Natural killer cell (primary cell): ENCODE measurements at regions not wholly inside any gene's neighbourhood (a gene's known extent, or its start where the extent isn't known, plus 50 kb on each side); places are given as distances from the start of the nearest gene placed in this dataset.

Source experiments
- ATAC-seq, 3 donors: fragments of 150-1000 bp in 2 of 3; fragments of 200-7000 bp in 1 of 3; cut with Tn5 transposase; 1 replicate in 1 of 3; 2 replicates in 2 of 3; pipeline ENCODE4 v1.10.0; 2021; ENCODE audit warnings: mild to moderate bottlenecking in 2 of 3, moderate library complexity in 2 of 3
- DNase-seq, 2 donors: peaks; one replicate each; pipeline versions ENCODE4 v3.0.0 to v3.0.0-alpha.2; 2013 to 2021; ENCODE audit warnings: mixed read lengths in 1 of 2
- H3K27ac ChIP-seq: one replicate; pipeline ENCODE4 v1.5.1; 2013; ENCODE audit warnings: mild to moderate bottlenecking, low read length
- H3K27me3 ChIP-seq: one replicate; pipeline ENCODE4 v1.6.1; 2013; ENCODE audit warnings: low read length; ENCODE audit not compliant: control insufficient read depth, insufficient read depth
- H3K36me3 ChIP-seq: one replicate; pipeline ENCODE4 v1.6.1; 2013; ENCODE audit warnings: low read length; ENCODE audit not compliant: control insufficient read depth, insufficient read depth
- H3K4me1 ChIP-seq: one replicate; pipeline ENCODE4 v1.6.1; 2013; ENCODE audit warnings: low read length; ENCODE audit not compliant: control insufficient read depth, insufficient read depth
- H3K4me3 ChIP-seq: one replicate; pipeline ENCODE4 v1.5.1; 2013; ENCODE audit warnings: low read length
- H3K9me3 ChIP-seq: one replicate; pipeline ENCODE4 v1.6.1; 2013; ENCODE audit warnings: low read length; ENCODE audit not compliant: control insufficient read depth, insufficient read depth
- H3K27ac Mint-ChIP-seq, 2 donors: one replicate each; pipeline ENCODE4 v1.8.0; 2022; ENCODE audit warnings: mild to moderate bottlenecking in 2 of 2, mixed read lengths in 2 of 2, moderate library complexity in 1 of 2
- H3K27me3 Mint-ChIP-seq, 2 donors: one replicate each; pipeline ENCODE4 v1.8.0; 2022; ENCODE audit warnings: low read depth in 2 of 2, mixed read lengths in 2 of 2
- H3K36me3 Mint-ChIP-seq: one replicate; pipeline ENCODE4 v1.8.0; 2022; ENCODE audit warnings: mixed read lengths
- H3K4me1 Mint-ChIP-seq, 2 donors: one replicate each; pipeline ENCODE4 v1.8.0; 2022; ENCODE audit warnings: mixed read lengths in 2 of 2
- H3K4me3 Mint-ChIP-seq: one replicate; pipeline ENCODE4 v1.8.0; 2022; ENCODE audit warnings: mild to moderate bottlenecking, moderate library complexity, mixed read lengths
- H3K9me3 Mint-ChIP-seq, 2 donors: one replicate each; pipeline ENCODE4 v1.8.0; 2022; ENCODE audit warnings: mixed read lengths in 2 of 2
- CTCF ChIP-seq: fragments of 200-600 bp; IDR thresholded peaks from one replicate; pipeline ENCODE4 v1.8.0; 2022; ENCODE audit warnings: antibody characterized with exemption
- WGBS: methylation state at CpG from one replicate; pipeline ENCODE4 v1.1.7; 2013; ENCODE audit warnings: missing lambda C conversion rate; ENCODE audit not compliant: insufficient coverage; 5-methylcytosine and 5-hydroxymethylcytosine counted together
- intact Hi-C: fragments of 100-400 bp; cut with micrococcal nuclease; formaldehyde crosslinking; loops from one replicate; pipeline ENCODE4 v1.14.2; 2022

- Histone ChIP-seq H3K9me3 (peaks cover 22% of the 10 kb centered on the region), H3K4me3 (no peak overlapping the region), H3K4me1 (no peaks in the 10 kb centered on the region), H3K27me3 (no peaks in the 10 kb centered on the region), H3K27ac (no peak overlapping the region), H3K36me3 (no peaks in the 10 kb centered on the region)
- intact Hi-C loops = no loop called here
- TF ChIP-seq CTCF = no peak
- 74% methylated on average over 6 of the region's 6 CpGs for WGBS
- no peak for ATAC-seq
- Mint-ChIP-seq H3K27me3 (no peaks in the 10 kb centered on the region), H3K4me1 (no peaks in the 10 kb centered on the region), H3K4me3 (no peak overlapping the region), H3K9me3 (peaks cover 5 to 7% of the 10 kb centered on the region in 2 donors), H3K36me3 (no peaks in the 10 kb centered on the region), H3K27ac (no peak overlapping the region)
- DNase-seq = no peak
Measured at GRCh38 chr4:44070843-44071242, 377.8 kb downstream of the KCTD8 start.

GRCh38 chr4:44071959-44072955 is 376.4 kb downstream of the KCTD8 start:
- no peak for TF ChIP-seq CTCF
- no peak overlapping the region for H3K4me3 ChIP-seq
- 71% methylated on average over 10 of the region's 12 CpGs for WGBS
- H3K36me3 ChIP-seq = no peaks in the 10 kb centered on the region
- no peaks in the 10 kb centered on the region for H3K27me3 ChIP-seq
- no peak for DNase-seq
- no peaks in the 10 kb centered on the region for H3K4me1 ChIP-seq
- Mint-ChIP-seq H3K9me3 (peaks cover 5 to 7% of the 10 kb centered on the region in 2 donors), H3K36me3 (no peaks in the 10 kb centered on the region), H3K27ac (no peak overlapping the region), H3K4me1 (no peaks in the 10 kb centered on the region), H3K27me3 (no peaks in the 10 kb centered on the region), H3K4me3 (no peak overlapping the region)
- intact Hi-C loops = no loop called here
- H3K27ac ChIP-seq = no peak overlapping the region
- peaks cover 22% of the 10 kb centered on the region for H3K9me3 ChIP-seq
- no peak for ATAC-seq

- Histone ChIP-seq H3K27ac (no peak overlapping the region), H3K36me3 (no peaks in the 10 kb centered on the region), H3K27me3 (no peaks in the 10 kb centered on the region), H3K4me3 (no peak overlapping the region), H3K4me1 (no peaks in the 10 kb centered on the region), H3K9me3 (no peaks in the 10 kb centered on the region)
- H3K9me3 Mint-ChIP-seq = peaks cover 17 to 21% of the 10 kb centered on the region in 2 donors
- ATAC-seq (no peak), DNase-seq (no peak)
- H3K27ac Mint-ChIP-seq = no peak overlapping the region
- intact Hi-C loops = no loop called here
- H3K4me3 Mint-ChIP-seq = no peak overlapping the region
- H3K4me1 Mint-ChIP-seq = no peaks in the 10 kb centered on the region
- TF ChIP-seq CTCF = no peak
- peaks cover 5% of the 10 kb centered on the region for H3K36me3 Mint-ChIP-seq
- no peaks in the 10 kb centered on the region for H3K27me3 Mint-ChIP-seq
Measured at GRCh38 chr4:44086753-44087152, 361.9 kb downstream of the KCTD8 start.

GRCh38 chr4:44093390-44093789 is 355.2 kb downstream of the KCTD8 start:
- no peaks in the 10 kb centered on the region for H3K4me1 ChIP-seq
- H3K36me3 Mint-ChIP-seq = no peaks in the 10 kb centered on the region
- TF ChIP-seq CTCF = no peak
- H3K27me3 ChIP-seq = no peaks in the 10 kb centered on the region
- H3K27ac Mint-ChIP-seq = no peak overlapping the region
- intact Hi-C loops = no loop called here
- no peaks in the 10 kb centered on the region for H3K36me3 ChIP-seq
- DNase-seq (no peak), ATAC-seq (no peak)
- H3K4me1 Mint-ChIP-seq = no peaks in the 10 kb centered on the region
- peaks cover 3% of the 10 kb centered on the region for H3K9me3 ChIP-seq
- H3K27ac ChIP-seq = no peak overlapping the region
- no peaks in the 10 kb centered on the region for H3K27me3 Mint-ChIP-seq
- peaks cover 6 to 8% of the 10 kb centered on the region in 2 donors for H3K9me3 Mint-ChIP-seq
- H3K4me3 ChIP-seq = no peak overlapping the region
- H3K4me3 Mint-ChIP-seq = no peak overlapping the region
